MM.1S (cell line): ENCODE measurements at regions not wholly inside any gene's neighbourhood (a gene's known extent, or its start where the extent isn't known, plus 50 kb on each side); places are given as distances from the start of the nearest gene placed in this dataset.

Source experiments
- DNase-seq: peaks from one replicate; pipeline ENCODE4 v3.0.0-alpha.2; 2015
- H2AFZ ChIP-seq: fragments of 300-600 bp; sonication (generic); 2 replicates; pipeline ENCODE4 v1.6.0; 2016; ENCODE audit warnings: antibody characterized with exemption, low read length
- H3F3A ChIP-seq: fragments of 300-600 bp; sonication (generic); 2 replicates; pipeline ENCODE4 v1.6.1; 2016; ENCODE audit warnings: mild to moderate bottlenecking, antibody characterized with exemption, low read length, moderate library complexity, mixed read lengths; ENCODE audit not compliant: insufficient read depth
- H3K27ac ChIP-seq: fragments of 300-600 bp; sonication (generic); 2 replicates; pipeline ENCODE4 v1.5.1; 2016; ENCODE audit warnings: mild to moderate bottlenecking, low read length
- H3K27me3 ChIP-seq: fragments of 300-600 bp; sonication (generic); replicated peaks from 2 replicates; pipeline ENCODE4 v1.6.0; 2016; ENCODE audit warnings: low read length; ENCODE audit not compliant: insufficient read depth
- H3K36me3 ChIP-seq: fragments of 300-600 bp; sonication (generic); replicated peaks from 2 replicates; pipeline ENCODE4 v1.6.1; 2016; ENCODE audit warnings: mild to moderate bottlenecking, low read length, mixed read lengths; ENCODE audit not compliant: insufficient read depth
- H3K4me1 ChIP-seq: fragments of 300-600 bp; sonication (generic); 2 replicates; pipeline ENCODE4 v1.6.1; 2016; ENCODE audit warnings: low read length, mixed read lengths
- H3K4me2 ChIP-seq: fragments of 300-600 bp; sonication (generic); 2 replicates; pipeline ENCODE4 v1.6.0; 2016; ENCODE audit warnings: low read depth, low read length
- H3K4me3 ChIP-seq: fragments of 300-600 bp; sonication (generic); 2 replicates; pipeline ENCODE4 v1.5.1; 2016; ENCODE audit warnings: low read length, mixed read lengths
- H3K79me2 ChIP-seq: fragments of 300-600 bp; sonication (generic); 2 replicates; pipeline ENCODE4 v1.6.1; 2016; ENCODE audit warnings: mixed run types, low read length, mixed read lengths
- H3K9ac ChIP-seq: fragments of 300-600 bp; sonication (generic); 2 replicates; pipeline ENCODE4 v1.6.1; 2016; ENCODE audit warnings: low read length, mixed read lengths
- H3K9me2 ChIP-seq: fragments of 300-600 bp; sonication (generic); replicated peaks from 2 replicates; pipeline ENCODE4 v1.6.1; 2016; ENCODE audit warnings: mild to moderate bottlenecking, low read length, mixed read lengths; ENCODE audit not compliant: insufficient read depth
- H3K9me3 ChIP-seq: fragments of 300-600 bp; sonication (generic); replicated peaks from 2 replicates; pipeline ENCODE4 v1.6.1; 2016; ENCODE audit warnings: mild to moderate bottlenecking, low read length, mixed read lengths; ENCODE audit not compliant: insufficient read depth
- H4K20me1 ChIP-seq: fragments of 300-600 bp; sonication (generic); 2 replicates; pipeline ENCODE4 v1.6.1; 2016; ENCODE audit warnings: mild to moderate bottlenecking, low read length, moderate library complexity, mixed read lengths; ENCODE audit not compliant: insufficient read depth
- CTCF ChIP-seq: fragments of 300-600 bp; sonication (generic); IDR thresholded peaks from 2 replicates; pipeline ENCODE4 v1.5.1; 2016; ENCODE audit warnings: antibody characterized with exemption, low read length, mixed read lengths
- EZH2 ChIP-seq: fragments of 300-600 bp; sonication (generic); optimal IDR thresholded peaks from 2 replicates; pipeline ENCODE3; 2017; ENCODE audit warnings: low read depth, mild to moderate bottlenecking, antibody characterized with exemption, low read length, mixed read lengths
- EZH2phosphoT487 ChIP-seq: fragments of 300-600 bp; sonication (generic); IDR thresholded peaks from 2 replicates; pipeline ENCODE4 v1.6.1; 2018; ENCODE audit warnings: antibody characterized with exemption, low read length

- H3K9me3 ChIP-seq = no peaks in the 10 kb centered on the region
- H3K27ac ChIP-seq = no peak overlapping the region
- H3K79me2 ChIP-seq = no peaks in the 10 kb centered on the region
- no peak overlapping the region for H3K4me3 ChIP-seq
- no peaks in the 10 kb centered on the region for H3K4me1 ChIP-seq
- H3K36me3 ChIP-seq = no peaks in the 10 kb centered on the region
- H2AFZ ChIP-seq = no peak overlapping the region
- DNase-seq = no peak
- no peaks in the 10 kb centered on the region for H3K9me2 ChIP-seq
- H3K9ac ChIP-seq = no peak overlapping the region
- no peaks in the 10 kb centered on the region for H3F3A ChIP-seq
- no peaks in the 10 kb centered on the region for H4K20me1 ChIP-seq
- no peak overlapping the region for H3K4me2 ChIP-seq
- TF ChIP-seq EZH2phosphoT487 (no peak), EZH2 (no peak)
- no peaks in the 10 kb centered on the region for H3K27me3 ChIP-seq
Observed at GRCh38 chr13:85665286-85665685, 133.9 kb downstream of the SLITRK6 start.

GRCh38 chr13:85663856-85664255 is 135.4 kb downstream of the SLITRK6 start:
- Histone ChIP-seq H4K20me1 (no peaks in the 10 kb centered on the region), H3K9ac (no peak overlapping the region), H2AFZ (no peak overlapping the region), H3K4me1 (no peaks in the 10 kb centered on the region), H3K4me3 (no peak overlapping the region), H3K27ac (no peak overlapping the region), H3K27me3 (no peaks in the 10 kb centered on the region), H3K9me2 (no peaks in the 10 kb centered on the region), H3K9me3 (no peaks in the 10 kb centered on the region), H3K79me2 (no peaks in the 10 kb centered on the region), H3K4me2 (no peak overlapping the region), H3K36me3 (no peaks in the 10 kb centered on the region), H3F3A (no peaks in the 10 kb centered on the region)
- DNase-seq = no peak
- no peak for TF ChIP-seq EZH2phosphoT487
- TF ChIP-seq CTCF = no peak
- no peak for TF ChIP-seq EZH2

- Histone ChIP-seq H3K9ac (no peak overlapping the region), H3F3A (no peaks in the 10 kb centered on the region), H3K4me1 (no peaks in the 10 kb centered on the region), H3K4me2 (no peak overlapping the region), H3K9me3 (no peaks in the 10 kb centered on the region), H3K36me3 (no peaks in the 10 kb centered on the region), H3K27ac (no peak overlapping the region), H4K20me1 (no peaks in the 10 kb centered on the region), H3K9me2 (no peaks in the 10 kb centered on the region), H3K79me2 (no peaks in the 10 kb centered on the region), H3K27me3 (no peaks in the 10 kb centered on the region), H3K4me3 (no peak overlapping the region), H2AFZ (no peak overlapping the region)
- TF ChIP-seq EZH2 = no peak
- no peak for TF ChIP-seq CTCF
- no peak for TF ChIP-seq EZH2phosphoT487
- DNase-seq = no peak
Observed at GRCh38 chr13:85662186-85662585, 137.0 kb downstream of the SLITRK6 start.

GRCh38 chr13:85661675-85662074 is 137.5 kb downstream of the SLITRK6 start:
- no peak overlapping the region for H3K4me3 ChIP-seq
- no peak overlapping the region for H3K9ac ChIP-seq
- TF ChIP-seq EZH2 (no peak), CTCF (no peak)
- no peaks in the 10 kb centered on the region for H3K79me2 ChIP-seq
- no peak for DNase-seq
- no peak overlapping the region for H3K27ac ChIP-seq
- no peaks in the 10 kb centered on the region for H3K27me3 ChIP-seq
- no peaks in the 10 kb centered on the region for H4K20me1 ChIP-seq
- H3K9me3 ChIP-seq = no peaks in the 10 kb centered on the region
- H3F3A ChIP-seq = no peaks in the 10 kb centered on the region
- no peaks in the 10 kb centered on the region for H3K36me3 ChIP-seq
- H3K4me2 ChIP-seq = no peak overlapping the region
- H3K9me2 ChIP-seq = no peaks in the 10 kb centered on the region
- H3K4me1 ChIP-seq = no peaks in the 10 kb centered on the region
- H2AFZ ChIP-seq = no peak overlapping the region
